Dendritic cell treated with granulocyte-macrophage colony-stimulating factor and Interleukin-4, amounts not matched to agents 40 ng/mL and 50 ng/mL, for 4 days (primary cell): ENCODE measurements at regions not wholly inside any gene's neighbourhood (a gene's known extent, or its start where the extent isn't known, plus 50 kb on each side); places are given as distances from the start of the nearest gene placed in this dataset.

Source experiments
- H3K27ac Mint-ChIP-seq: one replicate; pipeline ENCODE4 v1.8.0; 2022; ENCODE audit warnings: mild to moderate bottlenecking, mixed read lengths
- H3K27me3 Mint-ChIP-seq: one replicate; pipeline ENCODE4 v1.8.0; 2022; ENCODE audit warnings: mild to moderate bottlenecking, mixed read lengths
- H3K36me3 Mint-ChIP-seq: one replicate; pipeline ENCODE4 v1.8.0; 2022; ENCODE audit warnings: low read depth, mixed read lengths
- H3K4me1 Mint-ChIP-seq: one replicate; pipeline ENCODE4 v1.8.0; 2022; ENCODE audit warnings: low read depth, mixed read lengths
- H3K4me3 Mint-ChIP-seq: one replicate; pipeline ENCODE4 v1.8.0; 2022; ENCODE audit warnings: mild to moderate bottlenecking, moderate library complexity, mixed read lengths
- H3K9me3 Mint-ChIP-seq: one replicate; pipeline ENCODE4 v1.8.0; 2022; ENCODE audit warnings: mixed read lengths
- intact Hi-C: fragments of 100-400 bp; cut with micrococcal nuclease; formaldehyde crosslinking; loops from one replicate; pipeline ENCODE4 v1.15.0; 2022

DNA sequence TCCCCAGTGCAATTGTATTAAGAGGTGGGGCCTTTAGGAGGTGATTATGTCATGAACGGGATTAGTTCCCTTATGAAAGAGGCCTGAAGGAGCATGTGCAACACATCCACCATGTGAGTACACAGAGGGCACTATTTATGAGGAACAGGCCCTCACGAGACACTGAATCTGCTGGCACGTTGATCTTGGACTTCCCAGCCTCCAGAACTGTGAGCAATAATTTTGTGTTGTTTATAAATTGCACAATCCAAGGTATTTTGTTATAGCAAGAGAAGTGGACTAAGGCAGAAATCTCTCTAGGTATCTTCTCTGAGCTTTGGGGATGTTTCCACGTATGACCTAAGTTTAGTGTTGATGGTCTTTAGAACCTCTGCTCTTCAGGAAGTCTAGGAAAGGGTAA lies 149.3 kb upstream of the CBLB start:
- Mint-ChIP-seq H3K9me3 (peaks cover 31% of the 10 kb centered on the region), H3K4me1 (peaks cover 15% of the 10 kb centered on the region), H3K4me3 (no peak overlapping the region), H3K36me3 (peaks cover 5% of the 10 kb centered on the region), H3K27me3 (no peaks in the 10 kb centered on the region), H3K27ac (no peak overlapping the region)
- intact Hi-C loops, result no loop called here

DNA sequence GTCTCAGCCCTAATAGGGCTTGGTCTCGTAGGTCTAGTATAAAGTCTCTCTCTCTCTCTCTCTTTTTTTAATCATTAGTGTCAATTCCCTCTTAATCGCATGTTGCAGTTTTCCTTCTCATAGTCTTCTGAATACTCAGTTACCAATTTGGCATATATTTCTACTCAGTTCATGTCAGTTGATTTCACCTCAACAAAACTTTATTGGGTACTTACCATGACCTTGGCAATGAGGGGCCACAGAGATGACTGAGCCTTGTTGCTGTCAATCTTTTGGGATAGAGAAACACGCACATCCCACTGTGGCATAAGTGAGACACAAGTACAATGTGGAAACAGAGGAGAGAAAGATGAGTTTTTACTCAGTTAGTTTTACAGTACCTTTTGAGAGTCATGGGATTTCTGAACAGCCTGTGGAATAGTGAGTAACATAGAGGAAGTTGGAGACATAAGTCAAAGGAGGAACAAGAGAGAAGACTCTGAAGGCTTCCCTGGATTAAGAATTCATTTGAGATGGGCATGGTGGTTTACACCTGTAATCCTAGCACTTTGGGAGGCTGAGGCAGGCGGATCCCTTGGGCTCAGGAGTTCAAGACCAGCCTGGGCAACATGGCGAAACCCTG lies 150.2 kb upstream of the CBLB start:
- intact Hi-C loops, result no loop called here
- Mint-ChIP-seq H3K36me3 (peaks cover 5% of the 10 kb centered on the region), H3K27me3 (no peaks in the 10 kb centered on the region), H3K27ac (no peak overlapping the region), H3K4me1 (peaks cover 15% of the 10 kb centered on the region), H3K4me3 (no peak overlapping the region), H3K9me3 (peaks cover 31% of the 10 kb centered on the region)

DNA sequence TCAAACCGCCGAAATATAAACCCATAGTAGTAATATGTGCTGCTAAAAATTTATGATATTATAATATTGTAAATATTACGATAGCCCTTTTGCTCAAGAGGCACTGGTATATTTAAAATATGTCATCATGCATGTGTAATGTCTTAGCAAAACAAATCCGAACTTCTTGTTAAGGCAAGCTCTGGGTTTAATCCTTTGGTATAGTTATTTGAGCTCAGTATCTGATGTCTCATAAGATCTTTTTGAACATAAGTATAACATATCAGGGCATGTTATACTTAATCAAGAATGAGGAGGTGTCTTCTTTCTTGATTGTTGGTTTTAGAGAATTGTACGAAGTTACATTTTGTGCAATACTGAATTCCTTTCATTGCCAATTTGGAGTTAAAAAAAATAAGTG lies 154.1 kb upstream of the CBLB start:
- intact Hi-C loops, result loop anchor here (10.0 kb wide), 1 partner anchor 148 kb away; no protein-coding TSS in a partner anchor

DNA sequence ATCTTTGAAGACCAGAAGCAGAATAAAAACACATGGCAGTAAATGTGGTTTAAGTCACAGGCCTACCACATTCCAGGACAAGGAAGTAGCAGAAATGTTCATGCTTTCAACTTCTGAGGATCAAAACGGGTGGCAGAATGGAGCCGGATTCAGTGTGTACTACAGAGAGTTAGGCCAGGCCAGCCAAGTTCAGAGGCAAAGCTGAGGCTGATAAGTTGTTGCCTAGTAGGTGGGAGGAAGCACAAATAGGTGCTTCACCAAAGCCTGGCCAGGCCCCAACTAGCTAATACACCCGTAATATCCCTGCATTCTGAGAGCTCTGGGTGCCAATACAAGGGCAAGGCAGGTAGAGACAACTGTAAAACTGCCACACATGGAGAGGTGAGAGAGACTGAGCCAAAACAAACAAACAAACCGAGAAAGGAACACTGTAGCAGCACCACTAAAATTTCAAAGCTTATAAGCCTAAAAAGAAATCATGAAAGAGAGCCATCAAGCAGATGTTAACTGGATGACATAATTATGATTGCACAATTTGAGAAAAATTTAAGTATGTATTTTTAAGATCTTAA lies 156.4 kb upstream of the CBLB start:
- Mint-ChIP-seq H3K9me3 (no peaks in the 10 kb centered on the region), H3K4me1 (no peaks in the 10 kb centered on the region), H3K27me3 (no peaks in the 10 kb centered on the region), H3K36me3 (no peaks in the 10 kb centered on the region), H3K4me3 (no peak overlapping the region), H3K27ac (no peak overlapping the region)
- intact Hi-C loops, result loop anchor here (10.0 kb wide), 1 partner anchor 150 kb away; no protein-coding TSS in a partner anchor

More for the DNA sequence above, 154.1 kb upstream of the CBLB start:
- Mint-ChIP-seq H3K9me3 (peaks cover 14% of the 10 kb centered on the region), H3K4me1 (peaks cover 6% of the 10 kb centered on the region), H3K36me3 (peaks cover 4% of the 10 kb centered on the region), H3K4me3 (no peak overlapping the region), H3K27me3 (no peaks in the 10 kb centered on the region), H3K27ac (no peak overlapping the region)

DNA sequence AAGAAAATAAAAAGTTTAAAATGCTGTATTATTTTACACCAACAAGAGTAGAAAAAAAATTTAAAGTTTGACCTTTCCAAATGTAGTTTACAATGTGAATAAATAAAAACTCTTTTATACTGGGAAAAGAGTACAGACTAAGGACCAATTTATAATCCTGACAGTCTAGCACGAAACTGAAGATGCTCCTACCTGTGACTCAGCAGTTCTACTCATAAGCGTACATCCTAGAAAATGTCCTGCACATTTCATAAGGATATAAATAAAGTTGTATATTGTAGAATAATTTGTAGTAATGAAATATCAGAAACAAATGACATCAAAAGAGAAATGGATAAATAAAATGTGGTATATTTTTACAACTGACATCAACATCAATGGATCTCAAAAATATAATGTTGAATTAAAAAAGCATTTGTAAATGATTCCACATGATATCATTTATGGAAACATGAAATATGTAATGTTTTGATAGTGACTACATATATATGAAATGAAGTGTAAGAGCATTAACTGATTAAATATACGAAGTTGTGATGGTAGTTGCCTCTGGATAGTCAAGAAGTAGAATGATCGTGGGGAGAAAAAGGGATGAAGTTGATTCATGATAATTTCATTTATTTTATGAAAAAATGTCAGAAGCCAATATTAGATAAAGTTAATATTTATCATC lies 161.3 kb upstream of the CBLB start:
- H3K4me1 Mint-ChIP-seq, result no peaks in the 10 kb centered on the region
- H3K36me3 Mint-ChIP-seq, result no peaks in the 10 kb centered on the region
- intact Hi-C loops, result loop anchor here (10.0 kb wide), 1 partner anchor 155 kb away; no protein-coding TSS in a partner anchor
- no peak overlapping the region for H3K4me3 Mint-ChIP-seq
- no peaks in the 10 kb centered on the region for H3K9me3 Mint-ChIP-seq
- no peak overlapping the region for H3K27ac Mint-ChIP-seq
- H3K27me3 Mint-ChIP-seq, result no peaks in the 10 kb centered on the region

DNA sequence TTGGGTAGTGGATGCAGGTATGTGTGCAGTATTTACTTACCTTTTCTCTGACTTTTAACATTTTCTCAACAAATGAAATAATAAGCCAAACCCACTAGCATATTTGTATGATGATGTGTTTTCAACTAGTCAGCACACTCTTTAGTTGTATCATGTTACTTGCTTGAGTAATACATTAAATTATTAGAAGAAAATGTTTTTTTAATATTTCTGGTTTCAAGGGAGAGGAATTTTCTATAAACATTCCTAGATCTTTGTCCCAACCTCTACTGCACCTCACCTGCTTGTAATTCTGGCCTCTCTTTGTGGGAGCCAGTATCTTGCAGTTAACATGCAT lies 161.8 kb upstream of the CBLB start:
- Mint-ChIP-seq H3K36me3 (no peaks in the 10 kb centered on the region), H3K27ac (no peak overlapping the region), H3K4me1 (no peaks in the 10 kb centered on the region), H3K9me3 (no peaks in the 10 kb centered on the region), H3K4me3 (no peak overlapping the region), H3K27me3 (no peaks in the 10 kb centered on the region)
- intact Hi-C loops, result no loop called here

DNA sequence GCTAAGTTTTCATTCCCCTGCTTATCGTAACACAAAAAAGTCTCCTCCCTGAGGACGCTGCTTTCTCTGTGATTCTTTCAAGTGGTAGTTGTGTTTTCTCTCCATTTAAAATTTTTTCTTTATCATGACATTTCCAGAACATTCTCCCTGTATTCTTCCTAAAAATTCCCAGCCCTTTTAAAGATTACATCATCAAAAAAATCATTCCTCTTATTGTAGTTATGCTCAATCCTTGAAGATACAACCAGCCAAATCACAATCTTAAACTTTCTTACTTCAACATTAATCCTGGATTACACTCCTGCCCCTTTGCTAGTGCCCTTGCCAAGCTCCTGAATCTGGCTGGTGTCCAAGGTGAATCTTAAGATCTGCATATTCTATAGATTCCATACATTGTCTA lies 163.7 kb upstream of the CBLB start:
- H3K36me3 Mint-ChIP-seq, result no peaks in the 10 kb centered on the region
- H3K9me3 Mint-ChIP-seq, result peaks cover 4% of the 10 kb centered on the region
- no peaks in the 10 kb centered on the region for H3K4me1 Mint-ChIP-seq
- H3K4me3 Mint-ChIP-seq, result no peak overlapping the region
- H3K27me3 Mint-ChIP-seq, result no peaks in the 10 kb centered on the region
- intact Hi-C loops, result no loop called here
- no peak overlapping the region for H3K27ac Mint-ChIP-seq

DNA sequence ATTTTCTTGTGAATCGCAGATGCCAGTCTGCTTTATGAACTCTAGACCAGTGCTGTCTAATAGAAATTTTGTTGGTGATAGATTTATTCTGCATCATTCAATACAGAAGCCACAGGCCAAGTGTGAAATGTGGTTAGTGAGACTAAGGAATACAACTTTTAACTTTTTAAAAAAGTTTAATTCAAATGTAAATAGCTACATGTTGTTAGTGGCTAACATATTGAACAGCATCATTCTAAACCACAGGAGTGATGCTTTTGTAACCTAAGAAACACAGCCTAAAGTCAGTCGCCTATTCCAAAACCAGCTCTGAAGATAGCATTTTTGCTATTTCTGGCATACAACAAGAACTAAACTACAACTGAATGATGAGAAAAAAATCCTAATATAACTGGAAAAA lies 164.8 kb upstream of the CBLB start:
- no peaks in the 10 kb centered on the region for H3K4me1 Mint-ChIP-seq
- intact Hi-C loops, result no loop called here
- no peak overlapping the region for H3K4me3 Mint-ChIP-seq
- peaks cover 9% of the 10 kb centered on the region for H3K9me3 Mint-ChIP-seq
- no peaks in the 10 kb centered on the region for H3K27me3 Mint-ChIP-seq
- no peaks in the 10 kb centered on the region for H3K36me3 Mint-ChIP-seq
- H3K27ac Mint-ChIP-seq, result no peak overlapping the region

DNA sequence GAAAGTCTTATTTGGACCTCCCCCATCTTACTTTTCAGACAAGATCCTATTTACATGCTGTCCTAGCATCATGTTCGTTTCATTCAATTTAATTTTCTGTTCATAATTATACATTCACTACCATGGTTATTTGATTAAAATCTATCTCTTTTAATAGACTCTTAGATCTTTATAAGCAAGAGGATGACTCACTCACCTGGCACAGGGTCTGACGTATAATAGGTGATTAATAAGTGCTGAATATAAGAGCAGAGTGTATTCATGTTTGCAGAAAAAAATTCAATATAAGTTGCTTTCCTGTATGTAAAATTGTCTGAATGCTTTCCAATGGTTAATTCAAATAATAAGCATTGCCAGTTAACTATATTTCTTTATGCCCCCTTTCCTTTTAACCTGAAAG lies 165.5 kb upstream of the CBLB start:
- Mint-ChIP-seq H3K27me3 (no peaks in the 10 kb centered on the region), H3K9me3 (peaks cover 9% of the 10 kb centered on the region), H3K4me1 (no peaks in the 10 kb centered on the region), H3K27ac (no peak overlapping the region), H3K4me3 (no peak overlapping the region), H3K36me3 (no peaks in the 10 kb centered on the region)
- intact Hi-C loops, result no loop called here

DNA sequence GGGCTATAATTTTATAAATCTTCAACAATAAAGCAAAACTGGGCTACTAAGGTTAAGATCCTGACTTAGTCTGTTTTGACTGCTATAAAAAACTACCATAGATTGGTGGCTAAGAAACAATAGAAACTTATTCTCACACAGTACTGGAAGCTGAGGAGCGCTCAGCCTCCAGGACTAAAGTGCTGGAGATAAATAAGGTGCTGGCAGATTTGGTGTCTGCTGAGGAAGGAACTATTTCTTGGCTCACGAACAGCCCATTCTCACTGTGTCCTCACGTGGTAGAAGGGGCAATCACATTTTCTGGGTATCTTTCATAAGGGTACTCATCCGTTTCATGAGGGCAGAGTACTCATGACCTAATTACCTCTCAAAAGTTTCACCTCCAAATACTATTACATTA lies 166.8 kb upstream of the CBLB start:
- Mint-ChIP-seq H3K9me3 (peaks cover 9% of the 10 kb centered on the region), H3K36me3 (no peaks in the 10 kb centered on the region), H3K27me3 (no peaks in the 10 kb centered on the region), H3K4me3 (no peak overlapping the region), H3K27ac (no peak overlapping the region), H3K4me1 (no peaks in the 10 kb centered on the region)
- intact Hi-C loops, result no loop called here

DNA sequence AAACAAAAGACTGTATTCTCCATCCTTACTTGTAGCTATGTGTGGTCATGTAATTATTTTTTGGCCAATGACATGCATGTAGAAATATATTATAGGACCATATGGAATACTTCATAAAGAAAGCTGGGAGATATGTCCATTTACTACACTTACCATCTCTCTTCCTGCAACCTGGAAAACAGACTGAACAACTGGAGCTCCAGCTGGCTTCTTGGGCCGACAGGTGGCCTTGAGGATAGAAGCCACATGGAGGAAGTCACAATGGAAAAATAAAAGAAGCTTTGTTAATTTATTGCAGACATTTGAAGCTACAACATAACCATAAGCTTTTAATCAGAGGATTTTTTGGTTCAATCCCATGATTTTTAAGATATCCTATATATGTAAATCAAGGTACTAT lies 167.9 kb upstream of the CBLB start:
- H3K4me3 Mint-ChIP-seq, result no peak overlapping the region
- H3K4me1 Mint-ChIP-seq, result no peaks in the 10 kb centered on the region
- intact Hi-C loops, result no loop called here
- H3K27ac Mint-ChIP-seq, result no peak overlapping the region
- no peaks in the 10 kb centered on the region for H3K36me3 Mint-ChIP-seq
- peaks cover 9% of the 10 kb centered on the region for H3K9me3 Mint-ChIP-seq
- H3K27me3 Mint-ChIP-seq, result no peaks in the 10 kb centered on the region

DNA sequence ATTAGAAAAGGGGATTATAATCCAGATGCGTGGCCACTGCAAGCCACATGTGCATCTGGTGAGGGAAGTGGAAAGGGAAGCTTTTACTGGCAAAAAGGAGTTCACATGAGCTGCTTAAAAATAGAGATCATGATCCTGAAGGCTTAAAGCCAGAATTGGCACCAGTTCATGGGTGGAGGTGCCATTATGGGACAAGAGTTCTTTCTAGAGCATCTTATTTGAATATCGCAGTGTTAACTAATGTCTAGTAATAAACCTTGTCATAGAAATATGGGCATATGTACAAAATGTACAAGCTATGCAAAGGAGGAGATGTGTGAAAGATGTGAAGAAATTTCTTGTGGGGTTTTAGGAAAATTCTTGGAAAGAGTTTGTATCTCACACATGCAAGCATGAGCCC lies 178.4 kb upstream of the CBLB start:
- no peak overlapping the region for H3K4me3 Mint-ChIP-seq
- H3K4me1 Mint-ChIP-seq, result no peaks in the 10 kb centered on the region
- no peaks in the 10 kb centered on the region for H3K9me3 Mint-ChIP-seq
- no peaks in the 10 kb centered on the region for H3K27me3 Mint-ChIP-seq
- H3K36me3 Mint-ChIP-seq, result no peaks in the 10 kb centered on the region
- intact Hi-C loops, result no loop called here
- H3K27ac Mint-ChIP-seq, result no peak overlapping the region

DNA sequence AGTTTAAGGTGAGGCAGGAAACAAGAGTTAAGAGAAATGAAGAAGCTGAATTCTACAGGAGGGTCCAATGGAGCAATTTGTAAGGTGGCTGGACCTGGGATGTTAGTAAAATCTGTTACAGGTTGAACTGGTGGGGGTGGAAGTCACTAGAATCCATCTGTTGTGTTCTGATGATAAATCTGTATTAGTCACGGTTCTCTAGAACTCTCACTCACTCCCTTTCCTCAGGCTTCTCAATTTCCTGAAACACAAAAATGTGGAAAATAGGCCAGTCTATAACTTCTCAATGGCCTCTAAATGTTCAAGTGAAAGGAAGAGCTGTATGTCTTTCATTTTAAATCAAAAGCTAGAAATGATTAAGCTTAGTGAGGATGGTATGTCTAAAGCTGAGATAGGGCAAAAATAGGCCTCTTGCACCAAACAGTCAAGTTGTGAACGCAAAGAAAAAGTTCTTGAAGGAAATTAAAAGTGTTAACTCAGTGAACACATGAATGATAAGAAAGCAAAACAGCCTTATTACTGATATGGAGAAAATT lies 180.2 kb upstream of the CBLB start:
- Mint-ChIP-seq H3K4me1 (no peaks in the 10 kb centered on the region), H3K4me3 (no peak overlapping the region), H3K27me3 (no peaks in the 10 kb centered on the region), H3K27ac (no peak overlapping the region), H3K36me3 (no peaks in the 10 kb centered on the region), H3K9me3 (no peaks in the 10 kb centered on the region)
- intact Hi-C loops, result no loop called here

DNA sequence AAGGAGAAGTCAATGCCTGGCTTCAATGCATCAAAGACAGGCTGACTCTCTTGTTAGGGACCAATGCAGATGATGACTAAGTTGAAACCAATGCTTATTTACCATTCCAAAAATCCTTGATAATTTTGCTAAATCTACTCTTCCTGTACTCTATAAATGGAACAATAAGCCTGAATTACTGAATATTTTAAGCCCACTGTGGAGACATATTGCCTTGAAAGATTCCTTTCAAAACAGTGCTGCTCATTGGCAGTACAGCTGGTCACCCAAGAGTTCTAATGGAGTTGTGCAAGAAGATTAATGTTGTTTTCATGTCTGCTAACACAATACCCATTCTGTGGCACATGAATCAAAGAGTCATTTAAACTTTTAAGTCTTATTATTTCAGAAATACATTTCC lies 181.0 kb upstream of the CBLB start:
- Mint-ChIP-seq H3K9me3 (no peaks in the 10 kb centered on the region), H3K4me1 (no peaks in the 10 kb centered on the region), H3K27ac (no peak overlapping the region), H3K4me3 (no peak overlapping the region), H3K36me3 (no peaks in the 10 kb centered on the region), H3K27me3 (no peaks in the 10 kb centered on the region)
- intact Hi-C loops, result no loop called here
